ENCODE measurements at regions not wholly inside any gene's neighbourhood (a gene's known extent, or its start where the extent isn't known, plus 50 kb on each side); places are given as distances from the start of the nearest gene placed in this dataset.

DNA sequence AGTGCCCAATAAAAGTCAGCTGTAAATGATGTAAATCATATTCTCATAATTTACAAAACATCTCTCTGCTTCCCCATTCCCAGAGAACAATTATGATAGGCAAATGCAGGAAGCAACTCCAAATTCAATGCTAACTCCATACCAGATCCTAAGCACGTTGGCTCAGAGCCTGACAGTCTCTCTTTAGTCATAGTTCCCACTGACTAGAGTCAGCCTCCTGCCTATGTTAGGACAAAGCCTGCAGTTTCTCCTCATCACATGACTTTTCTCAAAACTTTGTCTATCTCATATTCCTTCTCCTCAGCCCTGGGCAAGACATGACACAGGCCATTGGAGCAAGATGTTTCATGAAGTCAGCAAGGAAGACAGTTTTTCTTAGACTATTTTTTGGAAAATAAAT is 101.5 kb upstream of the COL24A1 start:
- TF ChIP-seq, protein P1, sequence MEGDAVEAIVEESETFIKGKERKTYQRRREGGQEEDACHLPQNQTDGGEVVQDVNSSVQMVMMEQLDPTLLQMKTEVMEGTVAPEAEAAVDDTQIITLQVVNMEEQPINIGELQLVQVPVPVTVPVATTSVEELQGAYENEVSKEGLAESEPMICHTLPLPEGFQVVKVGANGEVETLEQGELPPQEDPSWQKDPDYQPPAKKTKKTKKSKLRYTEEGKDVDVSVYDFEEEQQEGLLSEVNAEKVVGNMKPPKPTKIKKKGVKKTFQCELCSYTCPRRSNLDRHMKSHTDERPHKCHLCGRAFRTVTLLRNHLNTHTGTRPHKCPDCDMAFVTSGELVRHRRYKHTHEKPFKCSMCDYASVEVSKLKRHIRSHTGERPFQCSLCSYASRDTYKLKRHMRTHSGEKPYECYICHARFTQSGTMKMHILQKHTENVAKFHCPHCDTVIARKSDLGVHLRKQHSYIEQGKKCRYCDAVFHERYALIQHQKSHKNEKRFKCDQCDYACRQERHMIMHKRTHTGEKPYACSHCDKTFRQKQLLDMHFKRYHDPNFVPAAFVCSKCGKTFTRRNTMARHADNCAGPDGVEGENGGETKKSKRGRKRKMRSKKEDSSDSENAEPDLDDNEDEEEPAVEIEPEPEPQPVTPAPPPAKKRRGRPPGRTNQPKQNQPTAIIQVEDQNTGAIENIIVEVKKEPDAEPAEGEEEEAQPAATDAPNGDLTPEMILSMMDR (IDR thresholded peaks at IDR 0.05; ENCODE audit: control insufficient read depth, insufficient read depth, low read depth, low read length, missing control alignments) = no peak
- DNase-seq (ENCODE audit: low read depth) = no peak
- no peak overlapping the region for H3K4me3 ChIP-seq (ENCODE audit: control insufficient read depth, low read depth, low read length)

DNA sequence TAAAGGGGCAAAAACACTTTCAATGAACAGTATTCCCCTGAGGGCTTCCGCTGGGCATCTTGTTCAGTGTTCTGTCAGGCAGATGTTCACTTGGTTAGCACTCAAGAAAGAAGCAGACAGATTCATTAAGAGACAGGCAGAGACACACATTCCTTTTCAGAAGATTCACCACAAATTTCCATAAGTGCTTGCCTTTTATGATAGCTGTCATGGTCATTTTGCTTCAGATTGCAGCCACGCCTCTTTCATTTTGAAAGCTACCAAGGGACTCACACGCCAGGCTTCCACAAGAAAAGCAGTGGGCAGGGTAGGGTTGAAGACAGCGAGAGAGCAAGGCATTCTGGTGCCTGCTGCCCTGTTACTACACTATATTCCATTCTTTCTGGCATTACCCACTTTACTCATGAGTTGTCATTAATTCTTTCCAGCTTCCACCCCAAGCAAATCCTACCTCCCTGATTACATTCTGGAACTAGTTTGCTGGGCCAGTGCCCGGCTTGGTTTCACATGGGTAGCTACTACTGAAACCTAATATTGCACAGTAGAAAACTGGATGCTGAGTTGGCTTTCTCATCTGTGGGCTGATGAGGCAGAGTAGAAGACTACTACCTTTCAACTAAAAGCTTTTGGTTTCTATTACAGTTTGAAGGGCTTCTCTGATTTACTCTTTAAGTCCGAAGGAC is 91.2 kb upstream of the COL24A1 start:
- TF ChIP-seq, protein P1 (IDR thresholded peaks at IDR 0.05; ENCODE audit: control insufficient read depth, insufficient read depth, low read depth, low read length, missing control alignments) = no peak
- H3K4me3 ChIP-seq (ENCODE audit: control insufficient read depth, low read depth, low read length) = peak overlapping the region; percentile 20
- peak; percentile 52 for DNase-seq (ENCODE audit: low read depth)

DNA sequence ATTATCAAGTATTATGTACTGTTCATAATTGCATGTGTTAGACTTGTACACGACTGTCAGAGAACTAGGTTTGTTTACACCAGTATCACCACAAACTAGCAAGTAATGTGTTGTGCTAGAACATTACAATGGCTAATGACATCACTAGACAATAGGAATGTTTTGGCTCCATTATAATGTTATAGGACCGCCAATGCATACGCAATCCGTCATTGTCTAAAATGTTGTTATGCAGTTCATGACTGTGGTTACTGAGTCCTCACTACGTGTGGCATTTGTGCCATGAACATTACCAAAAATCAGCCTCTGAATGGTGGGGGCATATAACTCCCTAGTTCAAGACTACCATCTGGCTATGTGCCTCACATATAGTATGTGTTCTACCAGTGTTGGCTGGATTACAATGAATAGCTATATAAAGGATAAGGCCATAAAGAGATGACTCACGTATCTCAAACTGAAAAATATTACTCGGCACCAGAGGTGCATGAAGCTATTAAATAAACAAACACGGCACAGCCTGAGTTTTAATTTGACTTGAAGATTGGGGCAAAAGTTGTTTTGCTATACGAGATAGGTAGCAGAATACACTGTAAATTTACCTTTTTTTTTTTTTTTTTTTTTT is 89.1 kb upstream of the COL24A1 start:
- no peak for DNase-seq (ENCODE audit: low read depth)
- TF ChIP-seq, protein P1 (IDR thresholded peaks at IDR 0.05; ENCODE audit: control insufficient read depth, insufficient read depth, low read depth, low read length, missing control alignments) = no peak
- H3K4me3 ChIP-seq (ENCODE audit: control insufficient read depth, low read depth, low read length) = no peak overlapping the region

DNA sequence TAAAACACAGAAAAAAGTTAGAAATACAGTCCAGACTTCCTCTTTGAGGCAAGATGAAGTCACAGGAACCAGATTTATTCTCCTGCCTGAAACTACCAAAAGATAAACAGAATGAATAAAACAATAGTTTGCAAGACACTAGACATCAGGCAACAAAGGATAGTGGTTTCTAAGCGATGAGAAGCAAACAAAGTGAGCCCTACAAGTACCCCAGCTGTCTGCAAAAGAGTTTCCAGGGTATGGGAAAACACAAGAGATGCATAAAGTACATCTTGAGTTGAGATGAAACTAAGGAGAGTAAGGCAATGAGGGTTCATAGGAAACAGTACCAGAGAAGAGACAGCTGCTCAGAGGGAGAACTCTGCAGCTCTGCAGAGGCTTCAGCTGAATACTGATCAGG is 83.3 kb upstream of the COL24A1 start:
- no peak overlapping the region for H3K4me3 ChIP-seq (ENCODE audit: control insufficient read depth, low read depth, low read length)
- DNase-seq (ENCODE audit: low read depth) = no peak
- TF ChIP-seq, protein P1 (IDR thresholded peaks at IDR 0.05; ENCODE audit: control insufficient read depth, insufficient read depth, low read depth, low read length, missing control alignments) = no peak

DNA sequence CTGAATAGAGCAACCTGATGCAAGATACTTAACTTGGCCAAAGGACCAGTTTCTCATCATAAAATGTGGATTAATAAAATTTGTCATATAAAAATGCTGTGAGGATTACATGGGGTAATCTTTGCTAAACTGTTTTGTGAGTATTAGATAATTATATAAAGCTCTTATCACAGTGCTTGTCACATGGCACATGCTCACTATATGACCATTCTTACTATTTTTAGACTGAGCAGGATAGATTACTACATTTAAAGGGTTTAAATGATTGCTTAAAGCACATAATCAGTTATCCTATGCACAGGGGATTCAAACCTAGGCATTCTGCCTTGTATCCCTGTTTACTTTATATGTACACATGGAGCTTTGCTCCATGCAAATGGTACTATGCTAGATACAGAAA is 82.9 kb upstream of the COL24A1 start:
- no peak overlapping the region for H3K4me3 ChIP-seq (ENCODE audit: control insufficient read depth, low read depth, low read length)
- TF ChIP-seq, protein P1 (IDR thresholded peaks at IDR 0.05; ENCODE audit: control insufficient read depth, insufficient read depth, low read depth, low read length, missing control alignments) = no peak
- DNase-seq (ENCODE audit: low read depth) = no peak

DNA sequence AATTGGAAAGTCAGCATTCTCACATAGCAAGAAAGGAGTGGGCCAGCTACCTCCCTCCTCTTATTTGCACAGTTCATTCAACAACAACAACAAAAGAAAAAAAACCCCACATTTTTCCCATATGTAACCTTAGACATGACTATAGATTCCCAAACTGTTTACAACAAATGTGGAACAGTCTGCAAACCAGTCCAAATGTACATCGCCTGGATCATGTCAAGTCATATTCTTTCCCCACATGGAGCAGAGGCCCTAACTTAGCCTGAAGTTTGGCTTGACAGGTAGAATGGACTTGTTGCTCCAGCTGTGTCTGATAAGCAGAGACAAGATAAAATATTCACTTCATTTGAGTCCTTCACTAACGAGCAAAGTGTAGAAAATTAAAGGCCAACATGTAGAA is 81.7 kb upstream of the COL24A1 start:
- no peak overlapping the region for H3K4me3 ChIP-seq (ENCODE audit: control insufficient read depth, low read depth, low read length)
- TF ChIP-seq, protein P1 (IDR thresholded peaks at IDR 0.05; ENCODE audit: control insufficient read depth, insufficient read depth, low read depth, low read length, missing control alignments) = no peak
- DNase-seq (ENCODE audit: low read depth) = no peak

Data from AG09309 (cell line).